ENCODE measurements at regions not wholly inside any gene's neighbourhood (a gene's known extent, or its start where the extent isn't known, plus 50 kb on each side); places are given as distances from the start of the nearest gene placed in this dataset.

GRCh38 chr6:119454714-119455113 lies 105.2 kb upstream of the MAN1A1 start:
- TF ChIP-seq POLR2A (IDR thresholded peaks at IDR 0.05) (no peak), POLR2AphosphoS5 (IDR thresholded peaks at IDR 0.05) (no peak), CTCF (IDR thresholded peaks at IDR 0.05 in 8 of 11, conservative IDR thresholded peaks at IDR 0.05 in 3 of 11) (no peak)
- intact Hi-C loops (cut with DNase I; ENCODE audit: low total_unique reads) = no loop called here

DNA sequence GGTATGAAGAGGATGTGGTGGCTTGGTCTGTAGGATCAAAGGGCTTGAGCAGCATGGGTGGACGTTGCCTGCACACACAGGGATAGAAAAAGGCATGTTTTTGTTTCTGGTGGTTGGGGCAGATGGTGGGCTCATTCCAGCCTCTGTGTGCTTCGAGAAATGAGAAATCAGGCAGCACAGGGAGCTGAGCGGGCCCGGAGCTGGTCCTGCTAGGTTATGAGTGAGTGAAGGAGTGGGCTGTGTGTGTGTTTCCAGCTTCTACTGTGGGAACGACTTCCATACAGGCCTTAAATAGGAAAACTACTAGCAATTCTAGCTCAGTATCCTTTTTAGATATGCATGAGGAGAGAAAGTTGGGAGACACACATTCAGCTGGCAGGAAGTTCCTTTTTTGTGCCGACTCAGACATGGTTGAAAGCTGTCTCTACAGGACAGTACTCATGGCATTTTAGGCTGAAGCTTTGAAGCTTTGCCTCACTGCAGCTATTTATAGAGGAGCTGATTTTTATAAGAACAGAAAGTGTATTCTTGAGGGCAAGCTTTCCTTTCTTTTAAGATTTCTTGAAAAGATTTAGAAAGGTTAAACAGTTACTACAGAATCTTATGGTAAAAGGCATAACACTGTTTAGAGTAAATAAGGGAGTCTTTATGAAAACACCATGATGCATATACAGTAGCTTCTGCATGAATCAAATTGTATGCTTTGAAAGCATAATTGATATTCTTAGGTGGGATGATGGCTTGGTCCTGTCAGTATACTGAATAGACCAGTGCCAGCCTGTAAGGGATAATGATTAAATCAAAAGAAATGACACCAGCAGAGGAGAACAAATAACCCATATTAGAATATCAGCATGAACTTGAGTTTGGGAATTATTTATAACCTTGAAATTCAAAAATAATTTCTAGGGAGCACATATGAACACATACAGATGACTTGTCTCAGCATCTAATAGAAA lies 104.0 kb upstream of the MAN1A1 start:
- WGBS, 5 donors = 80 to 86% (median 84%) methylated on average over 6 of the region's 6 CpGs
- peak overlapping the region in 1 of 8 donors; percentile 37 for H3K27ac ChIP-seq
- no peak for DNase-seq
- peaks cover 0 to 8% (median 0%) of the 10 kb centered on the region in 8 donors for H3K9me3 ChIP-seq
- no peaks in the 10 kb centered on the region for H3K27me3 ChIP-seq (replicated peaks in 1 of 7)
- TF ChIP-seq POLR2AphosphoS5 (IDR thresholded peaks at IDR 0.05) (no peak), POLR2A (IDR thresholded peaks at IDR 0.05) (no peak), CTCF (IDR thresholded peaks at IDR 0.05 in 8 of 11, conservative IDR thresholded peaks at IDR 0.05 in 3 of 11) (no peak)
- H3K4me1 ChIP-seq = peaks cover 0 to 33% (median 8%) of the 10 kb centered on the region in 6 donors
- no peaks in the 10 kb centered on the region for H3K36me3 ChIP-seq
- no peak overlapping the region for H3K4me3 ChIP-seq
- intact Hi-C loops (cut with DNase I; ENCODE audit: low total_unique reads) = no loop called here

More at GRCh38 chr6:119454714-119455113, 105.2 kb upstream of the MAN1A1 start:
- peak overlapping the region in 5 of 8 donors; percentile 6 to 47 (median 37) for H3K27ac ChIP-seq
- peaks cover 0 to 22% (median 4%) of the 10 kb centered on the region in 6 donors for H3K4me1 ChIP-seq
- no peak for DNase-seq
- peaks cover 0 to 8% (median 0%) of the 10 kb centered on the region in 8 donors for H3K9me3 ChIP-seq
- H3K27me3 ChIP-seq (replicated peaks in 1 of 7) = no peaks in the 10 kb centered on the region
- no peak overlapping the region for H3K4me3 ChIP-seq
- 31 to 43% (median 36%) methylated on average over 2 of the region's 2 CpGs for WGBS, 5 donors
- H3K36me3 ChIP-seq = no peaks in the 10 kb centered on the region

- Histone ChIP-seq H3K9me3 (peaks cover 0 to 8% (median 0%) of the 10 kb centered on the region in 8 donors), H3K36me3 (no peaks in the 10 kb centered on the region), H3K27ac (peak overlapping the region in 6 of 8 donors; percentile 6 to 68 (median 54)), H3K4me3 (no peak overlapping the region), H3K4me1 (peaks cover 0 to 48% (median 15%) of the 10 kb centered on the region in 6 donors), H3K27me3 (replicated peaks in 1 of 7) (no peaks in the 10 kb centered on the region)
- 55 to 74% (median 63%) methylated on average over 6 of the region's 6 CpGs for WGBS, 5 donors
- TF ChIP-seq POLR2AphosphoS5 (IDR thresholded peaks at IDR 0.05) (peak in 1 of 3 donors; percentile 15), POLR2A (IDR thresholded peaks at IDR 0.05) (no peak)
- no peak for DNase-seq
- intact Hi-C loops (cut with DNase I; ENCODE audit: low total_unique reads) = no loop called here
Observed at GRCh38 chr6:119449331-119450156, 100.0 kb upstream of the MAN1A1 start.

DNA sequence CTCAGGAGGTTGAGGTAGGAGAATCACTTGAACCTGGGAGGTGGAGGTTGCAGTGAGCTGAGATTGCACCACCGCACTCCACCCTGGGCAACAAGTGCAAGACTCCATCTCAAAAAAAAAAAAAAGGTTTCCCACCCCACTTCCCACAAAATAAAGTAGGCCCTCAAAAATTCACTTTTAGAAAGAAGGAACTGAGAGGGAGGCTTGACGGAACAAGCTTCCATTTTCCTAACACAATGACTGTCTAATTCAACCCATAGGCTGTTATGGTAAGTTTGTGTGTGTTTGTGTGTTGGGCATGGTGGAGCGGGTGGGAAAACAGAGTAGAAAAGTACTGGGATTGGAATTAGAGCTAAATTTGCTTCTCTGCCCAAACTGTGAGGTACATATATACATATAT lies 98.4 kb upstream of the MAN1A1 start:
- Histone ChIP-seq H3K36me3 (no peaks in the 10 kb centered on the region), H3K27me3 (replicated peaks in 1 of 7) (no peaks in the 10 kb centered on the region), H3K9me3 (no peaks in the 10 kb centered on the region), H3K4me3 (no peak overlapping the region), H3K27ac (peak overlapping the region in 1 of 8 donors; percentile 12), H3K4me1 (peaks cover 2 to 56% (median 20%) of the 10 kb centered on the region in 6 donors)
- TF ChIP-seq CTCF (IDR thresholded peaks at IDR 0.05 in 8 of 11, conservative IDR thresholded peaks at IDR 0.05 in 3 of 11) = no peak
- no peak for TF ChIP-seq POLR2A (IDR thresholded peaks at IDR 0.05)
- TF ChIP-seq POLR2AphosphoS5 (IDR thresholded peaks at IDR 0.05) = no peak
- DNase-seq = no peak
- 78 to 96% (median 84%) methylated on average over 3 of the region's 3 CpGs for WGBS, 5 donors
- intact Hi-C loops (cut with DNase I; ENCODE audit: low total_unique reads) = no loop called here

Data from spleen (tissue), 11 donors.